Limb (tissue), 2 donors: ENCODE measurements at regions not wholly inside any gene's neighbourhood (a gene's known extent, or its start where the extent isn't known, plus 50 kb on each side); places are given as distances from the start of the nearest gene placed in this dataset.
"Not testable (repeated sequence)": the region's sequence is repeated elsewhere in the genome, so short reads cannot be mapped to it uniquely, and the experiment has no call there.

Experiments
- DNase-seq, 2 donors: peaks; one replicate each; pipeline ENCODE4 v3.0.0-alpha.2; 2016; ENCODE audit errors: extremely low spot score in 2 of 2

DNA sequence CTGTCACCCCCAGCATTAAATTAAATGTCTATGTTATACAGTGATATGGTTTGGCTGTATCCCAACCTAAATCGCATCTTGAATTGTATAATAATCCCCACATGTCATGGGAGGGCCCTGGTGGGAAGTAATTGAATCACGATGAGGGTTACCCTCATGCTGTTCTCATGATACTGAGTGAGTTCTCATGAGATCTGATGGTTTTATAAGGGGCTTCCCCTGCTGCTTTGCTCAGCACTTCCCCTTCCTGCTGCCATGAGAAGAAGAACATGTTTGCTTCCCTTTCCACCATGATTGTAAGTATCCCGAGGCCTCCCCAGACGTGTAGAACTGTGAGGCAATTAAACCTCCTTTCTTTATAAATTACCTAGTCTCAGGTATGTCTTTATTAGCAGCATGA is 445.7 kb downstream of the MRPL39 start:
- DNase-seq: no peak

GRCh38 chr21:25155020-25155419 is 452.3 kb downstream of the MRPL39 start:
- not testable (repeated sequence) for DNase-seq

- no peak for DNase-seq
These were observed 458.3 kb downstream of the MRPL39 start for GRCh38 chr21:25149022-25149421.

GRCh38 chr21:25139414-25139813 is 467.9 kb downstream of the MRPL39 start:
- no peak for DNase-seq

- no peak for DNase-seq
These were observed 473.3 kb downstream of the MRPL39 start for GRCh38 chr21:25133939-25134338.

GRCh38 chr21:25127811-25128210 is 479.5 kb downstream of the MRPL39 start:
- DNase-seq: no peak

- DNase-seq: no peak
These were observed 480.3 kb downstream of the MRPL39 start for GRCh38 chr21:25127007-25127406.

DNA sequence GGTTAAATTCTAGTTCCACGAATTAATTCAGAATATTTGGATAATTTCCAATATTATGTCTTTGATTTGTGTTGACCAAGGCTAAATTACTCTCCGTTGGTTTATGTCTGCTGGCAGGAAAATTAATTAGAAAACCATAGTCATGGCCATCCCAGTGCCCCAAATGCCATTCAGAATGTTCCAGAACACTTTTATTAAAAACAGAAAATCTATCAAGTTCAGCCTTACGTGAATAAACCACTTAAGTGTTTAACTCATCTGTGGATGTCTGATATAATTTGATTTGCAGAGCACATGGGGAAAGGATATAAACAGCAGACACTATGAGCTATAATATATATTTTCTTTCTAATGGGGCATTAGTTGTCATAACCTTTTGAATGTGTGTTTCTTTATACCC is 480.7 kb downstream of the MRPL39 start:
- DNase-seq: no peak

DNA sequence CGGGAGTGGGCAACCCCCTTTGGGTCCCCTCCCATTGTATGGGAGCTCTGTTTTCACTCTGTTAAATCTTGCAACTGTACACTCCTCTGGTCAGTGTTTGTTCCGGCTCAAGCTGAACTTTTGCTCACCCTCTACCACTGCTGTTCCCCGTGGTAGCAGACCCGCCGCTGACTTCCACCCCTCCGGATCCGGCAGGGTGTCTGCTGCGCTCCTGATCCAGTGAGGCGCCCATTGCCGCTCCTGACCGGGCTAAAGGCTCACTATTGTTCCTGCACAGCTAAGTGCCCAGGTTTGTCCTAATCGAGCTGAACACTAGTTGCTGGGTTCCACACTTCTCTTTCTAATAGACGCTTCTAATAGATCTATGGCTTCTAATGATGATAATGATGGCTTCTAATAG is 488.6 kb downstream of the MRPL39 start:
- DNase-seq: no peak

- DNase-seq: no peak
These were observed 492.3 kb downstream of the MRPL39 start for GRCh38 chr21:25115021-25115420.

DNA sequence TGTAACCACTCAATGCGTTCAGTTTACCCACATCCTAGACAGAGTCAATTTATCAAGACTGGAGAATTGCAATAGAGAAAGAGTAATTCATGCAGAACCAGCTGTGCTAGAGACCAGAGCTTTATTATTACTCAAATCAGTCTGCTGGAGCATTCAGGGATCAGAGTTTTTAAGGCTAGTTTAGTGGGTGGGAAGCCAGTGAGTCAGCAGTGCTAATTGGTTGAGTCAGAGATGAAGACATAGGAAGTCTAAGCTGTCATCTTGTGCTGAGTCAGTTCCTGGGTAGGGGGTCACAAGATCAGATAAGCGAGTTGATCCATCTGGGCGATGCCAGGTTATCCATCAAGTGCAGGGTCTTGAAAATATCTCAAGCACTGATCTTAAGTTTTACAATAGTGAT is 499.6 kb downstream of the MRPL39 start:
- DNase-seq: no peak

GRCh38 chr21:25103500-25104207 is 503.6 kb downstream of the MRPL39 start:
- DNase-seq: no peak

DNA sequence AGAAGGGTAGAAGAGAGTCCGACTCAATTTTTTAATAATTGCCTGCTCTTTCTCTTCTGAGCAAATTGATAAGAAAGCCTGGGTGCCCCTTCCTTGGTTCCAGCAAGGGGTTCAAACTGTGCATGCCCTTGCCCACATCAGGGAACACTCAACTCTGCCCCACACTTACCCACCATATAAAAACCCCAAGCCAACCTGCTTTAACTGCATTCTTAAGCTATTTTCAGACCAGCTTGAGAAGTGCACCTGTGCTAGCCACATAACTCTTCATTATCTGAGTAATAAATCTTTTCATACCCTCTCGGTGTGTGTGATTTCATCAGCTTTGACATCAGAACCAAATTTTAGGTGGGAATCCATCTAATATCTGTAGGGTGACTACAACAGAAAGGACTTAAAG is 509.6 kb downstream of the MRPL39 start:
- no peak for DNase-seq

- no peak for DNase-seq
These were observed 512.6 kb downstream of the MRPL39 start for GRCh38 chr21:25094695-25095094.

- no peak for DNase-seq
These were observed 514.8 kb downstream of the MRPL39 start for GRCh38 chr21:25092441-25093011.

GRCh38 chr21:25081096-25081495 is 526.2 kb downstream of the MRPL39 start:
- DNase-seq: no peak

- DNase-seq: no peak
These were observed 526.6 kb downstream of the MRPL39 start for GRCh38 chr21:25080661-25081060.

DNA sequence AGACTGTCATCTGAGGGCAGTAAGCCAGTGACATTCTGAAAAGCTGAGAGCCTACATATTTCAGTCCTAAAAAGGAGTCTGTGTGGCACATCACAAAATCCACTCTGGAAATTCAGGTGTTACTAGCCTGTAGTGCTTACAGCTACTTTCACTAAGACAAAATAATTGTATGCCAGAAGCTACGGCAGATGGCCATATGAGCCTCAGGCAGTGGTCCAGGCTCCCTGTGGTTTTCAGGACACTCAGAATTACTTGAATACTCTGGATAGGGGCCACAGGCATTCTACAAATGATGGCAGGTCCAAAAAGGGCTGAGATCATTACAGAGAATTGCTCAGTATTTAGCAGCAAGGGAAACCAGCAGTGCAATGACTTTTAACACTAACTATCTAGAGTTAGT is 527.1 kb downstream of the MRPL39 start:
- DNase-seq: no peak

DNA sequence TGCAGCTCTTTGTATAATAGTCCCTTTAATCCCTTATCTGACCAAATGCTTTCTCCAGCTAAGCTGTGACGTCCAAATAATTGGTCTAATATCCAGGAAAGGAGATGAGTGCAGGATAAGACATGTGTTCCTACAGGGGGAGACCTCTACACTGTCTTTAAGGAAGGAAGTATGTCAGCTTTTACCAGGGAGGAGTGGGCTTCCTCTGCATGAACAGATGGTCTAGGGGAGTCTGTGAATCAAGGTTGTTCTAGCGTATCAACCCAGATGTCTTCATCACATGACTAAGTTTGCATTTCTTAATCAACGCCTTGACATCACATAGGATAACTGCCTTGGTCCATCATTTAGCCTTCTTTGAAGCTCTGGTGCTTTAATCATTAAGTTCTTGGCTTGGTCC is 528.2 kb downstream of the MRPL39 start:
- DNase-seq: no peak

- peak in 1 of 2 donors; percentile 6 for DNase-seq
These were observed 545.2 kb downstream of the MRPL39 start for GRCh38 chr21:25062061-25062460.

- DNase-seq: no peak
These were observed 552.6 kb downstream of the MRPL39 start for GRCh38 chr21:25054689-25055088.

GRCh38 chr21:25039461-25040380 is 567.6 kb downstream of the MRPL39 start:
- peak in 1 of 2 donors; percentile 50 for DNase-seq
